ENCODE measurements at regions not wholly inside any gene's neighbourhood (a gene's known extent, or its start where the extent isn't known, plus 50 kb on each side); places are given as distances from the start of the nearest gene placed in this dataset.

GRCh38 chr12:111027431-111027830 is 107.1 kb upstream of the MYL2 start:
- no peak for TF ChIP-seq CTCF (IDR thresholded peaks at IDR 0.05)
- no peak for TF ChIP-seq ATF2 (CRISPR knock-in tag; IDR thresholded peaks at IDR 0.05; ENCODE audit: borderline replicate concordance, low read depth)
- TF ChIP-seq RELA (CRISPR knock-in tag; IDR thresholded peaks at IDR 0.05; ENCODE audit: borderline replicate concordance), result no peak
- no peak for TF ChIP-seq MAX (CRISPR knock-in tag; IDR thresholded peaks at IDR 0.05)
- TF ChIP-seq FOXP1 (CRISPR knock-in tag; IDR thresholded peaks at IDR 0.05; ENCODE audit: borderline replicate concordance), result no peak
- no peak for TF ChIP-seq FOXK1 (CRISPR knock-in tag; IDR thresholded peaks at IDR 0.05)
- no peak for TF ChIP-seq CREM (CRISPR knock-in tag; IDR thresholded peaks at IDR 0.05)
- no peak for TF ChIP-seq ZNF263 (CRISPR knock-in tag; IDR thresholded peaks at IDR 0.05; ENCODE audit: low read depth)
- TF ChIP-seq ZNF512 (CRISPR knock-in tag; IDR thresholded peaks at IDR 0.05; ENCODE audit: borderline replicate concordance), result no peak
- TF ChIP-seq FOXP4 (CRISPR knock-in tag; IDR thresholded peaks at IDR 0.05), result no peak
- no peak for TF ChIP-seq IRF1 (CRISPR knock-in tag; IDR thresholded peaks at IDR 0.05)
- no peak for TF ChIP-seq PREB (CRISPR knock-in tag; IDR thresholded peaks at IDR 0.05; ENCODE audit: borderline replicate concordance)
